ENCODE measurements at regions not wholly inside any gene's neighbourhood (a gene's known extent, or its start where the extent isn't known, plus 50 kb on each side); places are given as distances from the start of the nearest gene placed in this dataset.
A peak's percentile ranks its signal among the peaks of the same experiment; 100 is the strongest.

DNA sequence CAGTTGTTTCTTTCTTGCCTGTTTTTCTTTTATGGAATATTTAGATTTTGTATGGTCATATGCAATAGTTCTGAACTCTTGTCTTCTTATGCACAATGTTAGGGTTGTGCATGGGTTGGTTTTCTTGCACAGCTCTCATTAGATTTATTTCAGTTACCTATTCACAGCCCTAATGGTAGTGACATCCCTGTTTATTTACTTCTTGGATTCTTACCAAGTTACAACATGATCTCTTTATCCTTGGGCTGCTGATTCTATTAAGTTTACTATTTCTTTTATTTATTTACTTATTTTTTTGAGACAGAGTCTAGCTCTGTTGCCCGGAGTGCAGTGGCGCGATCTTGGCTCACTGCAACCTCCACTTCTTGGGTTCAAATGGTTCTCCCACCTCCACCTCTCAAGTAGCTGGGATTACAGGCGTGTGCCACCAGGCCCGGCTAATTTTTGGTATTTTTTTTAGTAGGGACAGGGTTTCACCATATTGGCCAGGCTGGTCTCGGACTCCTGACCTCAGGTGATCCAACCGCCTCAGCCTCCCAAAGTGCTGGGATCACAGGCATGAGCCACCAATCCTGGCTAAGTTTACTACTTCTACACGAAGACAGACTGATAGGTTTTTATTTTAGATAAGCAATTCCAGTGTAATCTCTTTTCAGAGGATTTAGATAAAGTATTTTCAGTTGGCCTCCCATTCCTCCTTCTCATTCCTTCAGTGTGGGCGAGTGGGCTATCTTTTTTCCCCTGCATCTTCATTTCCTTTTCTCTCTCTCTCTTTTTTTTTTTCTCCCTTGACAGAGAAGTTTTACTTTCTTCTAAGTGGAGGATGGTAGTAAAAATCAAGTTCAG lies 395.1 kb upstream of the RGS6 start:
- Histone ChIP-seq H3K27me3 (replicated peaks; ENCODE audit: insufficient read depth) (no peaks in the 10 kb centered on the region), H3K4me3 (no peak overlapping the region), H3K9me3 (no peaks in the 10 kb centered on the region), H3K27ac (no peak overlapping the region), H3K4me1 (replicated peaks) (no peaks in the 10 kb centered on the region), H3K36me3 (no peaks in the 10 kb centered on the region)
- 75% methylated on average over 9 of the region's 9 CpGs for WGBS
- no peak for DNase-seq (ENCODE audit: low spot score)
- TF ChIP-seq POLR2AphosphoS5 (IDR thresholded peaks at IDR 0.05) (no peak), POLR2A (IDR thresholded peaks at IDR 0.05) (no peak), CTCF (IDR thresholded peaks at IDR 0.05) (no peak)
- intact Hi-C loops (cut with DNase I): loop anchor here (5.0 kb wide), 1 partner anchor 215 kb away; the partner anchor contains the start of gene SIPA1L1

- H3K27ac ChIP-seq: no peak overlapping the region
Measured at GRCh38 chr14:71538288-71538687, 393.9 kb upstream of the RGS6 start.

DNA sequence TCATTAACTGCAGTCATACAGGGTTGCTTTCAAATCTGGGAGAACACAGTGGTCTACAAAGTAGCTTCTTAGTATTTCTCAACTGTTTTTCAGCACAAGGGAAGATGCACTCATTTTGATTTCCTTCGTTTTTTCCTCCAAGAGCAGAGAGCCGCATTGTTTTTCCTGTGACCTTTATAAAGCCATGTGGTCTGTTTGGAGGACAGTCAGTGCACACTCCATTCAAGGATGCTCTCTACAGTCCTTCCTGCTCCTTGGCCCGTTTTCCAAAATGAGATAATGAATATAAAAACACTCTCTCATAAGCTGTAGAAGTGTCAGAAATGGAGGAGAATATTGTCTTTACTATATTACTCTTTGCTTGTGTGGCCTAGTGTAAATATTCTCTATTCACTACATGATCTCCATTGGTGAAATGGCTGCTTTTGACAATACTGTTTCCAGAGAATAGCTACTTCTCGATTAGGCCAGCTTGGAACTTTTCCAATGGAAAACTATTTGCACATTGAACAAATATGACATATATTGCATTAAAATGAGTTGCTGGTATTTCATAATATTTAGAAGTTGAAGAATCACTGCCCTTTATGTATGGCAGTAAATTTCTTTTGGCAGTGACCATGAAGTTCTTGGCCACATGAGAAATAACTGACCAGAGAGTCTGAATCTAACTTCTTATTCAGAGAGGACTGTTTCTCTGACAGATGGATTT lies 393.1 kb upstream of the RGS6 start:
- Histone ChIP-seq H3K27ac (no peak overlapping the region), H3K9me3 (no peaks in the 10 kb centered on the region), H3K36me3 (no peaks in the 10 kb centered on the region), H3K4me1 (replicated peaks) (no peaks in the 10 kb centered on the region), H3K27me3 (replicated peaks; ENCODE audit: insufficient read depth) (no peaks in the 10 kb centered on the region), H3K4me3 (no peak overlapping the region)
- no peak for DNase-seq (ENCODE audit: low spot score)
- peak; percentile 14 for TF ChIP-seq POLR2AphosphoS5 (IDR thresholded peaks at IDR 0.05)
- TF ChIP-seq POLR2A (IDR thresholded peaks at IDR 0.05): no peak
- 51% methylated on average over 4 of the region's 4 CpGs for WGBS
- intact Hi-C loops (cut with DNase I): loop anchor here (5.0 kb wide), 1 partner anchor 217 kb away; the partner anchor contains the start of gene SIPA1L1

More at GRCh38 chr14:71538288-71538687, 393.9 kb upstream of the RGS6 start:
- no peaks in the 10 kb centered on the region for H3K4me1 ChIP-seq (replicated peaks)
- TF ChIP-seq POLR2A (IDR thresholded peaks at IDR 0.05) (no peak), POLR2AphosphoS5 (IDR thresholded peaks at IDR 0.05) (no peak)
- intact Hi-C loops (cut with DNase I): loop anchor here (5.0 kb wide), 1 partner anchor 216 kb away; the partner anchor contains the start of gene SIPA1L1
- no peaks in the 10 kb centered on the region for H3K27me3 ChIP-seq (replicated peaks; ENCODE audit: insufficient read depth)
- 91% methylated on average over 4 of the region's 4 CpGs for WGBS
- no peak overlapping the region for H3K4me3 ChIP-seq
- DNase-seq (ENCODE audit: low spot score): no peak
- no peaks in the 10 kb centered on the region for H3K36me3 ChIP-seq
- H3K9me3 ChIP-seq: no peaks in the 10 kb centered on the region

GRCh38 chr14:71539650-71540285 lies 392.5 kb upstream of the RGS6 start:
- Histone ChIP-seq H3K27me3 (replicated peaks; ENCODE audit: insufficient read depth) (no peaks in the 10 kb centered on the region), H3K4me1 (replicated peaks) (no peaks in the 10 kb centered on the region), H3K4me3 (no peak overlapping the region), H3K27ac (no peak overlapping the region), H3K36me3 (no peaks in the 10 kb centered on the region), H3K9me3 (no peaks in the 10 kb centered on the region)
- 36% methylated on average over 8 of the region's 8 CpGs for WGBS
- no peak for DNase-seq (ENCODE audit: low spot score)
- TF ChIP-seq CTCF (IDR thresholded peaks at IDR 0.05) (no peak), POLR2A (IDR thresholded peaks at IDR 0.05) (no peak), POLR2AphosphoS5 (IDR thresholded peaks at IDR 0.05) (no peak)
- intact Hi-C loops (cut with DNase I): loop anchor here (5.0 kb wide), 1 partner anchor 217 kb away; the partner anchor contains the start of gene SIPA1L1

DNA sequence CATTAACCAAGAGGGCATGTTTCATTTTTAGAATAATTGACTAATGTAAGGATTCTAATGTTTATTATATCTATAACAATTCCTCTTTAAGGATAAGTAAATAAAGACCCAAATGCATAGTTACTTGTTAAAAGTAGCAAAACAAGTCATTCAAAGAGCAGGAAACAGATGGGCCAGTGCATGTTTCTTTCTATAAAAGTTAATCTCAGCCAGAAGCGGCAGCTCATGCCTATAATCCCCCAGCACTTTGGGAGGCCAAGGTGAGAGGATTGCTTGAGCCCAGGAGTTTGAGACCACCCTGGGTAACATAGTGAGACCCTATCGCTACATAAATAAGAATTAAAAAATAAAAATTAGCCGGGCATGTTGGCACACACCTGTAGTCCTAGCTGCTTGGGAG lies 391.0 kb upstream of the RGS6 start:
- no peak for TF ChIP-seq CTCF (IDR thresholded peaks at IDR 0.05)
- no peak for TF ChIP-seq POLR2A (IDR thresholded peaks at IDR 0.05)
- TF ChIP-seq POLR2AphosphoS5 (IDR thresholded peaks at IDR 0.05): no peak

More for the DNA sequence above, 391.0 kb upstream of the RGS6 start:
- Histone ChIP-seq H3K9me3 (no peaks in the 10 kb centered on the region), H3K36me3 (no peaks in the 10 kb centered on the region), H3K27ac (no peak overlapping the region), H3K4me1 (replicated peaks) (no peaks in the 10 kb centered on the region), H3K4me3 (no peak overlapping the region), H3K27me3 (replicated peaks; ENCODE audit: insufficient read depth) (no peaks in the 10 kb centered on the region)
- intact Hi-C loops (cut with DNase I): no loop called here
- WGBS: 75% methylated on average over 3 of the region's 3 CpGs
- no peak for DNase-seq (ENCODE audit: low spot score)

Data from prostate gland (tissue), 2 donors.